GM23338 (cell line): ENCODE measurements at regions not wholly inside any gene's neighbourhood (a gene's known extent, or its start where the extent isn't known, plus 50 kb on each side); places are given as distances from the start of the nearest gene placed in this dataset.

Source experiments
- ATAC-seq: fragments of 200-7000 bp; cut with Tn5 transposase; 3 replicates; pipeline ENCODE4 v1.9.1; 2020
- DNase-seq: peaks from one replicate; pipeline ENCODE4 v3.0.0-alpha.2; 2015; ENCODE audit warnings: low spot score
- H2AFZ ChIP-seq: fragments of 200-600 bp; sonication (generic); 2 replicates; pipeline ENCODE4 v1.8.0; 2016; ENCODE audit warnings: antibody characterized with exemption, mild to moderate bottlenecking, moderate library complexity
- H3F3A ChIP-seq: fragments of 200-600 bp; sonication (generic); replicated peaks from 2 replicates; pipeline ENCODE4 v1.8.0; 2017; ENCODE audit warnings: antibody characterized with exemption, mixed run types, low read depth
- H3K27ac ChIP-seq: fragments of 200-600 bp; sonication (generic); 2 replicates; pipeline ENCODE4 v1.6.1; 2016; ENCODE audit warnings: low read depth
- H3K27me3 ChIP-seq: fragments of 200-600 bp; sonication (generic); 2 replicates; pipeline ENCODE4 v1.8.0; 2016; ENCODE audit warnings: mild to moderate bottlenecking, mixed run types, moderate library complexity; ENCODE audit not compliant: insufficient read depth
- H3K36me3 ChIP-seq: fragments of 200-600 bp; sonication (generic); 2 replicates; pipeline ENCODE4 v1.8.0; 2016; ENCODE audit warnings: mild to moderate bottlenecking; ENCODE audit not compliant: insufficient read depth
- H3K4me1 ChIP-seq: fragments of 200-600 bp; sonication (generic); 2 replicates; pipeline ENCODE4 v1.8.0; 2016; ENCODE audit warnings: mild to moderate bottlenecking, moderate library complexity; ENCODE audit not compliant: insufficient read depth
- H3K4me2 ChIP-seq: fragments of 200-600 bp; sonication (generic); 2 replicates; pipeline ENCODE4 v1.7.1; 2017; ENCODE audit warnings: mixed run types
- H3K4me3 ChIP-seq: fragments of 200-600 bp; sonication (generic); 2 replicates; pipeline ENCODE4 v1.6.1; 2016; ENCODE audit warnings: mixed run types
- H3K79me2 ChIP-seq: fragments of 200-600 bp; sonication (generic); replicated peaks from 2 replicates; pipeline ENCODE4 v1.8.0; 2017; ENCODE audit warnings: mild to moderate bottlenecking; ENCODE audit not compliant: insufficient read depth
- H3K9me2 ChIP-seq: fragments of 200-600 bp; sonication (generic); 2 replicates; pipeline ENCODE4 v1.8.0; 2017; ENCODE audit not compliant: insufficient read depth
- H4K20me1 ChIP-seq: fragments of 200-600 bp; sonication (generic); replicated peaks from 2 replicates; pipeline ENCODE4 v1.8.0; 2017; ENCODE audit warnings: mild to moderate bottlenecking; ENCODE audit not compliant: insufficient read depth
- H3K27ac Mint-ChIP-seq: 2 replicates; pipeline ENCODE4 v1.8.0; 2020; ENCODE audit warnings: inconsistent platforms, mild to moderate bottlenecking, moderate library complexity, mixed read lengths
- H3K27me3 Mint-ChIP-seq: 3 replicates; pipeline ENCODE4 v1.8.0; 2022; ENCODE audit warnings: low read depth, mild to moderate bottlenecking, moderate library complexity, mixed read lengths, inconsistent platforms; ENCODE audit not compliant: insufficient read depth, poor library complexity
- H3K36me3 Mint-ChIP-seq: 3 replicates; pipeline ENCODE4 v1.8.0; 2021; ENCODE audit warnings: low read depth, mild to moderate bottlenecking, inconsistent platforms, moderate library complexity, mixed read lengths
- H3K4me1 Mint-ChIP-seq: 3 replicates; pipeline ENCODE4 v1.8.0; 2020; ENCODE audit warnings: mild to moderate bottlenecking, inconsistent platforms, mixed read lengths
- H3K4me3 Mint-ChIP-seq: 3 replicates; pipeline ENCODE4 v1.8.0; 2021; ENCODE audit warnings: moderate library complexity, mild to moderate bottlenecking, inconsistent platforms, mixed read lengths
- H3K9me3 Mint-ChIP-seq: 3 replicates; pipeline ENCODE4 v1.8.0; 2020; ENCODE audit warnings: moderate library complexity, mild to moderate bottlenecking, inconsistent platforms, mixed read lengths
- CTCF ChIP-seq, 2 experiments: fragments of 200-600 bp in 1 of 2; sonication (generic) in 1 of 2; conservative IDR thresholded peaks; 2 replicates each; pipeline versions ENCODE4 v1.5.1 to v1.6.1; 2016 to 2017; ENCODE audit warnings: antibody characterized with exemption in 2 of 2, low read depth in 2 of 2, mild to moderate bottlenecking in 2 of 2, moderate library complexity in 1 of 2
- NANOG ChIP-seq: IDR thresholded peaks from 2 replicates; pipeline ENCODE4 v1.6.1; 2016; ENCODE audit warnings: antibody characterized with exemption, borderline replicate concordance
- POLR2AphosphoS5 ChIP-seq: IDR thresholded peaks from 2 replicates; pipeline ENCODE4 v1.6.1; 2016; ENCODE audit warnings: antibody characterized with exemption, low read depth
- REST ChIP-seq: IDR thresholded peaks from one replicate; pipeline ENCODE4 v1.6.1; 2018; ENCODE audit warnings: antibody characterized with exemption; ENCODE audit not compliant: unreplicated experiment
- STAT1 ChIP-seq: IDR thresholded peaks from one replicate; pipeline ENCODE4 v1.6.1; 2016; ENCODE audit warnings: antibody characterized with exemption; ENCODE audit not compliant: unreplicated experiment
- ZNF114 ChIP-seq: fragments of 250-450 bp; sonication (Bioruptor Pico); IDR thresholded peaks from 2 replicates; pipeline ENCODE4 v1.5.0; 2020; ENCODE audit warnings: mild to moderate bottlenecking, moderate library complexity
- ZNF331 ChIP-seq: fragments of 250-450 bp; sonication (Bioruptor Pico); IDR thresholded peaks from 2 replicates; pipeline ENCODE4 v1.5.0; 2020; ENCODE audit warnings: low read depth, mild to moderate bottlenecking, moderate library complexity

GRCh38 chr16:85170590-85171003, 58.3 kb upstream of the CIBAR2 start (continued):
- TF ChIP-seq REST (no peak), POLR2AphosphoS5 (no peak), CTCF (conservative IDR thresholded peaks at IDR 0.05; ENCODE audit: low read depth in 2 of 2) (no peak), NANOG (no peak), STAT1 (no peak), ZNF114 (no peak)

GRCh38 chr16:85171004-85171758, 58.9 kb upstream of the CIBAR2 start:
- no peak overlapping the region for H3K27ac ChIP-seq
- ATAC-seq (no peak; the same call in 2 of the 3 replicates), DNase-seq (no peak)
- no peaks in the 10 kb centered on the region for H3K9me2 ChIP-seq
- peaks cover 56% of the 10 kb centered on the region for H3K4me1 ChIP-seq
- H3K4me2 ChIP-seq, result peak overlapping the region; percentile 79; the same call in 1 of the 2 replicates
- H3K4me1 Mint-ChIP-seq, result peaks cover 75% of the 10 kb centered on the region
- H3K27me3 Mint-ChIP-seq, result peaks cover 28% of the 10 kb centered on the region
- peaks cover 50% of the 10 kb centered on the region for H3K79me2 ChIP-seq
- H3K4me3 Mint-ChIP-seq, result peak overlapping the region; percentile 70
- H3K9me3 Mint-ChIP-seq, result no peaks in the 10 kb centered on the region
- H3K36me3 Mint-ChIP-seq, result peaks cover 25% of the 10 kb centered on the region
- H3K4me3 ChIP-seq, result peak overlapping the region; percentile 54; the same call in 1 of the 2 replicates
- peaks cover 27% of the 10 kb centered on the region for H4K20me1 ChIP-seq
- no peak for TF ChIP-seq ZNF331 (CRISPR knock-in tag)
- TF ChIP-seq ZNF114, result no peak
- TF ChIP-seq POLR2AphosphoS5, result no peak
- H3K27me3 ChIP-seq, result peaks cover 11% of the 10 kb centered on the region
- no peaks in the 10 kb centered on the region for H3K36me3 ChIP-seq
- peaks cover 13% of the 10 kb centered on the region; the same call in 1 of the 2 replicates for H3F3A ChIP-seq
- no peak overlapping the region for H2AFZ ChIP-seq
- no peak overlapping the region for H3K27ac Mint-ChIP-seq
